OCI-LY1 (cell line): ENCODE measurements at regions not wholly inside any gene's neighbourhood (a gene's known extent, or its start where the extent isn't known, plus 50 kb on each side); places are given as distances from the start of the nearest gene placed in this dataset.

Source experiments
- H2AFZ ChIP-seq: fragments of 200-600 bp; sonication (generic), shearing (Covaris generic); 2 replicates; pipeline ENCODE4 v1.6.0; 2014; ENCODE audit warnings: antibody characterized with exemption, mild to moderate bottlenecking, low read length
- H3F3A ChIP-seq: fragments of 200-600 bp; sonication (generic), shearing (Covaris generic); 2 replicates; pipeline ENCODE4 v1.6.0; 2014; ENCODE audit warnings: mild to moderate bottlenecking, antibody characterized with exemption, low read length, moderate library complexity; ENCODE audit not compliant: insufficient read depth
- H3K27ac ChIP-seq: fragments of 200-600 bp; sonication (generic); 2 replicates; pipeline ENCODE4 v1.5.1; 2014; ENCODE audit warnings: low read length, mixed run types, mild to moderate bottlenecking, low read depth; ENCODE audit not compliant: poor library complexity, severe bottlenecking
- H3K27me3 ChIP-seq: fragments of 200-600 bp; sonication (generic); 2 replicates; pipeline ENCODE4 v1.6.0; 2014; ENCODE audit warnings: antibody characterized with exemption, mild to moderate bottlenecking, low read length, moderate library complexity; ENCODE audit not compliant: insufficient read depth
- H3K36me3 ChIP-seq: fragments of 200-600 bp; sonication (generic); 2 replicates; pipeline ENCODE4 v1.6.1; 2014; ENCODE audit warnings: mild to moderate bottlenecking, antibody characterized with exemption, low read length, moderate library complexity, mixed read lengths; ENCODE audit not compliant: insufficient read depth
- H3K4me1 ChIP-seq: fragments of 200-600 bp; sonication (generic); 2 replicates; pipeline ENCODE4 v1.5.1; 2014; ENCODE audit warnings: mild to moderate bottlenecking, low read length, moderate library complexity; ENCODE audit not compliant: insufficient read depth, severe bottlenecking
- H3K4me2 ChIP-seq: fragments of 200-600 bp; sonication (generic), shearing (Covaris generic); 2 replicates; pipeline ENCODE4 v1.6.1; 2014; ENCODE audit warnings: low read length
- H3K4me3 ChIP-seq: fragments of 200-600 bp; sonication (generic); 2 replicates; pipeline ENCODE4 v1.5.1; 2014; ENCODE audit warnings: low read length, low read depth, mild to moderate bottlenecking, mixed read lengths; ENCODE audit not compliant: poor library complexity, severe bottlenecking
- H3K79me2 ChIP-seq: fragments of 200-600 bp; shearing (Covaris generic); 2 replicates; pipeline ENCODE4 v1.6.1; 2016; ENCODE audit warnings: mixed run types, low read length, mixed read lengths; ENCODE audit not compliant: insufficient read depth
- H3K9ac ChIP-seq: fragments of 200-600 bp; sonication (generic), shearing (Covaris generic); 2 replicates; pipeline ENCODE4 v1.6.1; 2014; ENCODE audit warnings: mild to moderate bottlenecking, low read length, mixed read lengths
- H3K9me2 ChIP-seq: fragments of 200-600 bp; sonication (generic), shearing (Covaris generic); 2 replicates; pipeline ENCODE4 v1.6.1; 2014; ENCODE audit warnings: low read depth, mild to moderate bottlenecking, low read length, mixed read lengths
- H3K9me3 ChIP-seq: fragments of 200-600 bp; shearing (Covaris generic); 2 replicates; pipeline ENCODE4 v1.6.1; 2014; ENCODE audit warnings: low read length, mixed read lengths
- H4K20me1 ChIP-seq: fragments of 200-600 bp; sonication (generic), shearing (Covaris generic); 2 replicates; pipeline ENCODE4 v1.6.0; 2016; ENCODE audit warnings: mild to moderate bottlenecking, low read length; ENCODE audit not compliant: insufficient read depth
- EZH2 ChIP-seq: fragments of 200-600 bp; sonication (generic), shearing (Covaris generic); IDR thresholded peaks from 2 replicates; pipeline ENCODE4 v1.8.0; 2017; ENCODE audit warnings: borderline replicate concordance, mixed run types, mild to moderate bottlenecking, antibody characterized with exemption, low read length, moderate library complexity, mixed read lengths
- TF ChIP-seq, protein P1 (sequence below): fragments of 200-600 bp; sonication (generic), shearing (Covaris generic); IDR thresholded peaks from 2 replicates; pipeline ENCODE4 v1.5.1; 2017; ENCODE audit warnings: mild to moderate bottlenecking, antibody characterized with exemption, low read length, moderate library complexity, mixed read lengths

DNA sequence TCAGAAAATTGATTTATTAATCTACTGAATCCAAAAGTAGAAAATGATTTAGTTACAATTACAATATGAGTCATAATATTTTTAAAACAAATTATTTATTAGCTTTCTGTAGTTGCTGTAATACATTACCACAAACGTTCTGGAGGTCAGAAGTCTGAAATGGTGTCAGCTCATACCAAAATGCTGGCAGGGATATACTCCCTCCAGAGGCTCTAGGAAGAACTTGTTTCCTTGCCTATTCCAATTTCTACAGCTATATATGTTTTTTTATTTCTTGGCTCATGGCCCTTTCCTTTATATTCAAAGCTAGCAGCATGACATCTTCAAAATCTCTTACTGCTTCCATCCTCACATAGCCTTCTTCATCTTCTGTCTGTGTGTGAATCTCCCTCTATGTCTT lies 667.9 kb upstream of the ITGA1 start:
- Histone ChIP-seq H3K4me2 (no peak overlapping the region), H3K27me3 (no peaks in the 10 kb centered on the region), H4K20me1 (no peaks in the 10 kb centered on the region), H3F3A (no peaks in the 10 kb centered on the region), H3K27ac (no peak overlapping the region), H3K9ac (no peak overlapping the region), H3K9me2 (no peaks in the 10 kb centered on the region), H3K36me3 (no peaks in the 10 kb centered on the region), H2AFZ (no peak overlapping the region), H3K4me1 (no peaks in the 10 kb centered on the region), H3K79me2 (no peaks in the 10 kb centered on the region), H3K4me3 (no peak overlapping the region), H3K9me3 (no peaks in the 10 kb centered on the region)
- TF ChIP-seq, protein P1, sequence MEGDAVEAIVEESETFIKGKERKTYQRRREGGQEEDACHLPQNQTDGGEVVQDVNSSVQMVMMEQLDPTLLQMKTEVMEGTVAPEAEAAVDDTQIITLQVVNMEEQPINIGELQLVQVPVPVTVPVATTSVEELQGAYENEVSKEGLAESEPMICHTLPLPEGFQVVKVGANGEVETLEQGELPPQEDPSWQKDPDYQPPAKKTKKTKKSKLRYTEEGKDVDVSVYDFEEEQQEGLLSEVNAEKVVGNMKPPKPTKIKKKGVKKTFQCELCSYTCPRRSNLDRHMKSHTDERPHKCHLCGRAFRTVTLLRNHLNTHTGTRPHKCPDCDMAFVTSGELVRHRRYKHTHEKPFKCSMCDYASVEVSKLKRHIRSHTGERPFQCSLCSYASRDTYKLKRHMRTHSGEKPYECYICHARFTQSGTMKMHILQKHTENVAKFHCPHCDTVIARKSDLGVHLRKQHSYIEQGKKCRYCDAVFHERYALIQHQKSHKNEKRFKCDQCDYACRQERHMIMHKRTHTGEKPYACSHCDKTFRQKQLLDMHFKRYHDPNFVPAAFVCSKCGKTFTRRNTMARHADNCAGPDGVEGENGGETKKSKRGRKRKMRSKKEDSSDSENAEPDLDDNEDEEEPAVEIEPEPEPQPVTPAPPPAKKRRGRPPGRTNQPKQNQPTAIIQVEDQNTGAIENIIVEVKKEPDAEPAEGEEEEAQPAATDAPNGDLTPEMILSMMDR: no peak
- TF ChIP-seq EZH2: no peak

DNA sequence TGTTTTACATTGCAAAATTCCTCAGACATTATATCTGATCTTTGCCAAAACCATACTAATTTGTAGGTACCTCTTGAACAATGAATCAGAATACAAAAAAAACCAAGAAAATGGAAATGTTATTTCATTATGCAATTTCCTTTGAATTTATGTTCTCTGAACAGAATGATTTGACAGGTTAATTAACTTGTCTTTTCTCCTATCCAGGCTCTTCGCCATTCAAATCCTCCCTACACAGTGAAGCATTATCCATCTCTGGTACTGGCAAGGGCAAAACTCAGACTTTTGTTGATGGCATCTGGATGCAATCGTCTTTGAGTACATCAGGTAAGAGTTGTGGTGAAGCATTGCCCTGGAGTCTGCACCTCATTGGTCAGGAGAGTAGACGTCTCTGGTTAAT lies 655.7 kb upstream of the ITGA1 start:
- Histone ChIP-seq H3K27ac (no peak overlapping the region), H4K20me1 (no peaks in the 10 kb centered on the region), H3K79me2 (no peaks in the 10 kb centered on the region), H3K9ac (no peak overlapping the region), H3K36me3 (no peaks in the 10 kb centered on the region), H3K27me3 (no peaks in the 10 kb centered on the region), H3F3A (no peaks in the 10 kb centered on the region), H3K4me3 (no peak overlapping the region), H3K9me2 (no peaks in the 10 kb centered on the region), H3K9me3 (no peaks in the 10 kb centered on the region), H3K4me2 (no peak overlapping the region), H2AFZ (no peak overlapping the region), H3K4me1 (no peaks in the 10 kb centered on the region)
- TF ChIP-seq, protein P1: no peak
- TF ChIP-seq EZH2: no peak

DNA sequence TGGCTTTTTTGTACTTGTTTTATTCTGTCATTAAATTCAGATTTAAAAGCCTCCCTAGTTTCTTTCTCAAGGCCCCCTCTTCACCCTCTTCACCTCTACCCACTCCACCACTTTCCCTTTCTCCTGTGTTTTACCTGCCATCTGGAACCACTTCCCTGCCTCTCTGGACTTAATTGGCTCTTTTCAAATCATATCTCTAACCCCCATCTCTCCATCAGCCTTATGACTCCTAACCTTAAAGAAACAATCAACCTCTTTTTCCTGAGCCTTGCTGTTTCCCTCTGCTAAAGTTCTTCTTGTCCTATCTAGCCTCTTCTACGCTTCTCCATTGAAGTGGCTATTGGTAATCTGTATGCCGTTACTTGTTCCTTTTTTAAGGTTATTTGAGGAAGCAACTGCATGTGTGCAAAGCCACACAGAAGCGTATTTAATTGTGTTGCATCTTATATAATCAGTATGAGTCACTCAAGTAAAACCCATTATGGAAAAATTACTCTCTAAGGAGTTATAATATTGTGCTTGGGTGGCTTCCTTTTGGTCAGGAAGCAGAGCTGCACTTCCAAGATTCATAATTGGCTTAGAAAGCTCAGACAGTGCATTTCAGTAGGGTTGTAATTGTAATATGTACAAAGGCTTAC lies 653.6 kb upstream of the ITGA1 start:
- Histone ChIP-seq H3K27me3 (no peaks in the 10 kb centered on the region), H3K79me2 (no peaks in the 10 kb centered on the region), H3K4me1 (no peaks in the 10 kb centered on the region), H3K9me3 (no peaks in the 10 kb centered on the region), H3F3A (no peaks in the 10 kb centered on the region), H3K4me2 (no peak overlapping the region), H4K20me1 (no peaks in the 10 kb centered on the region), H3K4me3 (no peak overlapping the region), H3K36me3 (no peaks in the 10 kb centered on the region), H3K9ac (no peak overlapping the region), H2AFZ (no peak overlapping the region), H3K9me2 (0 out of 2 replicates have a peak, but pooled peaks cover 2% of the 10 kb centered on the region), H3K27ac (no peak overlapping the region)
- no peak for TF ChIP-seq EZH2
- TF ChIP-seq, protein P1: no peak
